HL-60 (cell line): ENCODE measurements at regions not wholly inside any gene's neighbourhood (a gene's known extent, or its start where the extent isn't known, plus 50 kb on each side); places are given as distances from the start of the nearest gene placed in this dataset.

ENCODE experiments used
- POLR2AphosphoS5 ChIP-seq: IDR thresholded peaks from 2 replicates; pipeline ENCODE4 v1.6.1; 2012; ENCODE audit warnings: low read depth
- TF ChIP-seq, protein P1 (sequence below): IDR thresholded peaks from 2 replicates; pipeline ENCODE4 v1.6.1; 2012; ENCODE audit warnings: low read depth; ENCODE audit not compliant: insufficient replicate concordance
- TF ChIP-seq, protein P2 (sequence below): IDR thresholded peaks from one replicate; pipeline ENCODE4 v1.5.1; 2011; ENCODE audit warnings: low read length, control low read depth, inconsistent platforms; ENCODE audit not compliant: insufficient read depth

DNA sequence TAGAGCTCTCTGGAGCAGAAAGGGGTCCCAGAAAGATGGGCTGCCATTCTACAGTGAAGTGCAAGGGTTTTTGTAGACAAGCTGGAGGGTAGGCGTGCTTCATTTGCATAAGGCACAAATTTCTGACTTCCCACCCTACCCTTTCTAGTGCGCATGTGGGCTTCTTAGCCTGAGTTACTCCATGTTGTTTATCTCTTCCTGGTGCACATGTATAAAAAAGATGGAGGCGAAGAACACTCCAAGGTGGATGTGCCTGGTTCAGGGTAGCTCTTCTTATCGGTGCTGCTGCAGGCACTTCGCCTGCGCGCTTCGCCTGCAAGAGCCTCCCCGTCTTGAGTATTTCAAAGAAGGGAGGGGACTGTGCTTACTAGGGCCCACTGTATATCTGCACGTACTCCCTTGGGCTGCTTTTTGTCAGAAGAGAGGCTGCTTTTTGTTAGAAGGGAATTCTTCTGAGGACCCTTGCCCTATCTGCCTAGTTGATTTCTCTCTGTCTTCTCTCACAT lies 1047.3 kb upstream of the CNTN5 start:
- TF ChIP-seq, protein P1, sequence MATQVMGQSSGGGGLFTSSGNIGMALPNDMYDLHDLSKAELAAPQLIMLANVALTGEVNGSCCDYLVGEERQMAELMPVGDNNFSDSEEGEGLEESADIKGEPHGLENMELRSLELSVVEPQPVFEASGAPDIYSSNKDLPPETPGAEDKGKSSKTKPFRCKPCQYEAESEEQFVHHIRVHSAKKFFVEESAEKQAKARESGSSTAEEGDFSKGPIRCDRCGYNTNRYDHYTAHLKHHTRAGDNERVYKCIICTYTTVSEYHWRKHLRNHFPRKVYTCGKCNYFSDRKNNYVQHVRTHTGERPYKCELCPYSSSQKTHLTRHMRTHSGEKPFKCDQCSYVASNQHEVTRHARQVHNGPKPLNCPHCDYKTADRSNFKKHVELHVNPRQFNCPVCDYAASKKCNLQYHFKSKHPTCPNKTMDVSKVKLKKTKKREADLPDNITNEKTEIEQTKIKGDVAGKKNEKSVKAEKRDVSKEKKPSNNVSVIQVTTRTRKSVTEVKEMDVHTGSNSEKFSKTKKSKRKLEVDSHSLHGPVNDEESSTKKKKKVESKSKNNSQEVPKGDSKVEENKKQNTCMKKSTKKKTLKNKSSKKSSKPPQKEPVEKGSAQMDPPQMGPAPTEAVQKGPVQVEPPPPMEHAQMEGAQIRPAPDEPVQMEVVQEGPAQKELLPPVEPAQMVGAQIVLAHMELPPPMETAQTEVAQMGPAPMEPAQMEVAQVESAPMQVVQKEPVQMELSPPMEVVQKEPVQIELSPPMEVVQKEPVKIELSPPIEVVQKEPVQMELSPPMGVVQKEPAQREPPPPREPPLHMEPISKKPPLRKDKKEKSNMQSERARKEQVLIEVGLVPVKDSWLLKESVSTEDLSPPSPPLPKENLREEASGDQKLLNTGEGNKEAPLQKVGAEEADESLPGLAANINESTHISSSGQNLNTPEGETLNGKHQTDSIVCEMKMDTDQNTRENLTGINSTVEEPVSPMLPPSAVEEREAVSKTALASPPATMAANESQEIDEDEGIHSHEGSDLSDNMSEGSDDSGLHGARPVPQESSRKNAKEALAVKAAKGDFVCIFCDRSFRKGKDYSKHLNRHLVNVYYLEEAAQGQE, result no peak
- TF ChIP-seq POLR2AphosphoS5, result no peak
- TF ChIP-seq, protein P2, sequence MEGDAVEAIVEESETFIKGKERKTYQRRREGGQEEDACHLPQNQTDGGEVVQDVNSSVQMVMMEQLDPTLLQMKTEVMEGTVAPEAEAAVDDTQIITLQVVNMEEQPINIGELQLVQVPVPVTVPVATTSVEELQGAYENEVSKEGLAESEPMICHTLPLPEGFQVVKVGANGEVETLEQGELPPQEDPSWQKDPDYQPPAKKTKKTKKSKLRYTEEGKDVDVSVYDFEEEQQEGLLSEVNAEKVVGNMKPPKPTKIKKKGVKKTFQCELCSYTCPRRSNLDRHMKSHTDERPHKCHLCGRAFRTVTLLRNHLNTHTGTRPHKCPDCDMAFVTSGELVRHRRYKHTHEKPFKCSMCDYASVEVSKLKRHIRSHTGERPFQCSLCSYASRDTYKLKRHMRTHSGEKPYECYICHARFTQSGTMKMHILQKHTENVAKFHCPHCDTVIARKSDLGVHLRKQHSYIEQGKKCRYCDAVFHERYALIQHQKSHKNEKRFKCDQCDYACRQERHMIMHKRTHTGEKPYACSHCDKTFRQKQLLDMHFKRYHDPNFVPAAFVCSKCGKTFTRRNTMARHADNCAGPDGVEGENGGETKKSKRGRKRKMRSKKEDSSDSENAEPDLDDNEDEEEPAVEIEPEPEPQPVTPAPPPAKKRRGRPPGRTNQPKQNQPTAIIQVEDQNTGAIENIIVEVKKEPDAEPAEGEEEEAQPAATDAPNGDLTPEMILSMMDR, result no peak
